HUES6 (cell line): ENCODE measurements at regions not wholly inside any gene's neighbourhood (a gene's known extent, or its start where the extent isn't known, plus 50 kb on each side); places are given as distances from the start of the nearest gene placed in this dataset.

Source experiments
- H3K27ac ChIP-seq: 2 replicates; pipeline ENCODE4 v1.7.0; 2013; ENCODE audit warnings: low read depth, mild to moderate bottlenecking, low read length, inconsistent platforms
- H3K27me3 ChIP-seq: 2 replicates; pipeline ENCODE4 v1.6.1; 2013; ENCODE audit warnings: low read length; ENCODE audit not compliant: control insufficient read depth, insufficient read depth
- H3K36me3 ChIP-seq: 2 replicates; pipeline ENCODE4 v1.6.1; 2013; ENCODE audit warnings: low read length; ENCODE audit not compliant: control insufficient read depth, insufficient read depth
- H3K4me1 ChIP-seq: 2 replicates; pipeline ENCODE4 v1.6.1; 2013; ENCODE audit warnings: low read length; ENCODE audit not compliant: control insufficient read depth, insufficient read depth
- H3K4me3 ChIP-seq: 2 replicates; pipeline ENCODE4 v1.5.1; 2013; ENCODE audit warnings: low read depth, low read length
- H3K9ac ChIP-seq: one replicate; pipeline ENCODE4 v1.6.1; 2013; ENCODE audit warnings: mild to moderate bottlenecking, low read length
- H3K9me3 ChIP-seq: 2 replicates; pipeline ENCODE4 v1.6.1; 2013; ENCODE audit warnings: low read depth, low read length; ENCODE audit not compliant: control insufficient read depth, insufficient read depth

GRCh38 chr15:25070353-25070963 is 115.7 kb downstream of the SNRPN start:
- Histone ChIP-seq H3K27me3 (no peaks in the 10 kb centered on the region), H3K4me1 (no peaks in the 10 kb centered on the region), H3K27ac (no peak overlapping the region), H3K4me3 (no peak overlapping the region), H3K9me3 (peaks cover 99% of the 10 kb centered on the region), H3K36me3 (peaks cover 100% of the 10 kb centered on the region), H3K9ac (no peak overlapping the region)

GRCh38 chr15:25072857-25073476 is 118.2 kb downstream of the SNRPN start:
- peaks cover 98% of the 10 kb centered on the region for H3K9me3 ChIP-seq
- no peaks in the 10 kb centered on the region for H3K27me3 ChIP-seq
- no peak overlapping the region for H3K9ac ChIP-seq
- no peak overlapping the region for H3K4me3 ChIP-seq
- H3K4me1 ChIP-seq: no peaks in the 10 kb centered on the region
- H3K36me3 ChIP-seq: peaks cover 100% of the 10 kb centered on the region
- no peak overlapping the region for H3K27ac ChIP-seq

- Histone ChIP-seq H3K9ac (no peak overlapping the region), H3K4me1 (no peaks in the 10 kb centered on the region), H3K9me3 (peaks cover 78% of the 10 kb centered on the region), H3K4me3 (no peak overlapping the region), H3K36me3 (peaks cover 100% of the 10 kb centered on the region), H3K27me3 (no peaks in the 10 kb centered on the region), H3K27ac (no peak overlapping the region)
Measured at GRCh38 chr15:25087137-25087536, 132.3 kb downstream of the SNRPN start.

- Histone ChIP-seq H3K4me3 (no peak overlapping the region), H3K9ac (no peak overlapping the region), H3K27me3 (no peaks in the 10 kb centered on the region), H3K4me1 (no peaks in the 10 kb centered on the region), H3K27ac (no peak overlapping the region), H3K9me3 (peaks cover 70% of the 10 kb centered on the region), H3K36me3 (peaks cover 100% of the 10 kb centered on the region)
Measured at GRCh38 chr15:25088261-25088790, 133.5 kb downstream of the SNRPN start.

GRCh38 chr15:25089577-25089976 is 134.8 kb downstream of the SNRPN start:
- peaks cover 100% of the 10 kb centered on the region for H3K36me3 ChIP-seq
- no peaks in the 10 kb centered on the region for H3K4me1 ChIP-seq
- H3K27me3 ChIP-seq: no peaks in the 10 kb centered on the region
- no peak overlapping the region for H3K9ac ChIP-seq
- H3K9me3 ChIP-seq: peaks cover 69% of the 10 kb centered on the region
- H3K27ac ChIP-seq: no peak overlapping the region
- H3K4me3 ChIP-seq: no peak overlapping the region

GRCh38 chr15:25090073-25090733 is 135.4 kb downstream of the SNRPN start:
- H3K4me3 ChIP-seq: no peak overlapping the region
- H3K36me3 ChIP-seq: peaks cover 100% of the 10 kb centered on the region
- no peak overlapping the region for H3K9ac ChIP-seq
- H3K4me1 ChIP-seq: no peaks in the 10 kb centered on the region
- H3K27ac ChIP-seq: no peak overlapping the region
- no peaks in the 10 kb centered on the region for H3K27me3 ChIP-seq
- peaks cover 65% of the 10 kb centered on the region for H3K9me3 ChIP-seq

GRCh38 chr15:25091421-25092158 is 136.8 kb downstream of the SNRPN start:
- H3K9ac ChIP-seq: no peak overlapping the region
- H3K36me3 ChIP-seq: peaks cover 100% of the 10 kb centered on the region
- peaks cover 57% of the 10 kb centered on the region for H3K9me3 ChIP-seq

GRCh38 chr15:25092661-25093060 is 137.9 kb downstream of the SNRPN start:
- H3K36me3 ChIP-seq: peaks cover 100% of the 10 kb centered on the region

More at GRCh38 chr15:25091421-25092158, 136.8 kb downstream of the SNRPN start:
- H3K27ac ChIP-seq: no peak overlapping the region
- H3K27me3 ChIP-seq: no peaks in the 10 kb centered on the region
- no peaks in the 10 kb centered on the region for H3K4me1 ChIP-seq
- no peak overlapping the region for H3K4me3 ChIP-seq

GRCh38 chr15:25093455-25094029 is 138.8 kb downstream of the SNRPN start:
- Histone ChIP-seq H3K36me3 (peaks cover 99% of the 10 kb centered on the region), H3K9me3 (peaks cover 50% of the 10 kb centered on the region), H3K4me3 (no peak overlapping the region)

More at GRCh38 chr15:25092661-25093060, 137.9 kb downstream of the SNRPN start:
- no peak overlapping the region for H3K4me3 ChIP-seq
- no peaks in the 10 kb centered on the region for H3K4me1 ChIP-seq
- H3K9ac ChIP-seq: no peak overlapping the region
- H3K27ac ChIP-seq: no peak overlapping the region
- H3K27me3 ChIP-seq: no peaks in the 10 kb centered on the region
- H3K9me3 ChIP-seq: peaks cover 57% of the 10 kb centered on the region

GRCh38 chr15:25094066-25094465 is 139.3 kb downstream of the SNRPN start:
- H3K9ac ChIP-seq: no peak overlapping the region
- H3K27ac ChIP-seq: no peak overlapping the region
- H3K36me3 ChIP-seq: peaks cover 99% of the 10 kb centered on the region
- H3K9me3 ChIP-seq: peaks cover 51% of the 10 kb centered on the region
- no peaks in the 10 kb centered on the region for H3K4me1 ChIP-seq
- no peaks in the 10 kb centered on the region for H3K27me3 ChIP-seq
- H3K4me3 ChIP-seq: no peak overlapping the region

More at GRCh38 chr15:25093455-25094029, 138.8 kb downstream of the SNRPN start:
- Histone ChIP-seq H3K9ac (no peak overlapping the region), H3K27me3 (no peaks in the 10 kb centered on the region), H3K27ac (no peak overlapping the region), H3K4me1 (no peaks in the 10 kb centered on the region)
